K562 (cell line): ENCODE measurements at regions not wholly inside any gene's neighbourhood (a gene's known extent, or its start where the extent isn't known, plus 50 kb on each side); places are given as distances from the start of the nearest gene placed in this dataset.
A peak's percentile ranks its signal among the peaks of the same experiment; 100 is the strongest.

Experiments used
- ATAC-seq: fragments of 200-7000 bp; cut with Tn5 transposase; 3 replicates; pipeline ENCODE4 v1.9.1; 2020; ENCODE audit warnings: moderate library complexity
- BruUV-seq: library from RNA; stranded (reverse); fragments of 400-500 nt; replicated peaks from 2 replicates; lab custom pipeline; 2021; lab: Mats Ljungman, UMichigan
- CTCF ChIA-PET: fragments of 300-600 bp; formaldehyde crosslinking; extraction: SDS; loops from one replicate; lab custom pipeline; 2021; ENCODE audit warnings: low intra/inter-chr PET ratio; lab: Yijun Ruan, JAX
- POLR2A ChIA-PET: fragments of 300-600, 350-650 bp; sonication (Branson Sonifier 250); formaldehyde crosslinking; extraction: SDS; loops from one replicate; lab custom pipeline; 2021; ENCODE audit warnings: antibody characterized with exemption, inconsistent platforms; lab: Yijun Ruan, JAX
- DNase-seq, 4 experiments: peaks; one replicate each; pipeline versions ENCODE4 v3.0.0 to v3.0.0-alpha.2; 2011 to 2018; ENCODE audit warnings: low spot score in 3 of 4, mixed read lengths in 3 of 4; ENCODE audit errors: extremely low read depth in 1 of 4
- FAIRE-seq: peaks from 2 replicates; lab custom pipeline; 2011; peaks lifted over from hg19 to GRCh38; lab: Jason Lieb, UNC
- H2AFZ ChIP-seq: 2 replicates; pipeline ENCODE4 v1.6.0; 2011; ENCODE audit warnings: low read depth, low read length, control low read depth, inconsistent platforms
- H3K27ac ChIP-seq: fragments of 200-600 bp; 3 replicates; pipeline ENCODE4 v1.8.0; 2011; ENCODE audit warnings: low read depth, mild to moderate bottlenecking, control low read depth, inconsistent platforms, low read length, moderate library complexity, mixed read lengths; ENCODE audit errors: extremely low read depth
- H3K27me3 ChIP-seq, 2 experiments: fragments of 300-600 bp in 1 of 2; 2 replicates in 1 of 2; 3 replicates in 1 of 2; pipeline versions ENCODE4 v1.6.0 to v1.8.0; 2011; ENCODE audit warnings: inconsistent platforms in 2 of 2, low read length in 2 of 2, mild to moderate bottlenecking in 1 of 2, mixed read lengths in 1 of 2, moderate library complexity in 1 of 2; ENCODE audit not compliant: control insufficient read depth in 2 of 2, insufficient read depth in 2 of 2
- H3K36me3 ChIP-seq: fragments of 300-600 bp; 3 replicates; pipeline ENCODE4 v1.8.0; 2011; ENCODE audit warnings: mild to moderate bottlenecking, low read length, inconsistent platforms; ENCODE audit not compliant: control insufficient read depth, insufficient read depth
- H3K4me1 ChIP-seq, 2 experiments: fragments of 200-600 bp in 1 of 2; replicated peaks in 1 of 2; 2 replicates in 1 of 2; 3 replicates in 1 of 2; pipeline versions ENCODE4 v1.5.1 to v1.8.0; 2011; ENCODE audit warnings: inconsistent platforms in 2 of 2, low read length in 2 of 2, mild to moderate bottlenecking in 1 of 2, mixed read lengths in 1 of 2, moderate library complexity in 1 of 2; ENCODE audit not compliant: control insufficient read depth in 2 of 2, insufficient read depth in 2 of 2
- H3K4me2 ChIP-seq: 2 replicates; pipeline ENCODE4 v1.6.1; 2011; ENCODE audit warnings: low read length, control low read depth, inconsistent platforms, mixed read lengths; ENCODE audit not compliant: insufficient read depth
- H3K4me3 ChIP-seq: fragments of 200-600 bp; sonication (generic), shearing (Covaris generic); 2 replicates; pipeline ENCODE4 v1.5.1; 2016; ENCODE audit warnings: control low read depth, inconsistent platforms
- H3K79me2 ChIP-seq: fragments of 200-600 bp; 3 replicates; pipeline ENCODE4 v1.8.0; 2011; ENCODE audit warnings: low read length, inconsistent platforms; ENCODE audit not compliant: control insufficient read depth, insufficient read depth
- H3K9ac ChIP-seq, 2 experiments: 2 replicates each; pipeline versions ENCODE4 v1.6.0 to v1.6.1; 2011; ENCODE audit warnings: low read depth in 2 of 2, low read length in 2 of 2, control low read depth in 1 of 2, inconsistent platforms in 1 of 2, mild to moderate bottlenecking in 1 of 2, mixed read lengths in 1 of 2; ENCODE audit not compliant: insufficient read depth in 1 of 2
- H3K9me1 ChIP-seq: one replicate; pipeline ENCODE4 v1.6.0; 2011; ENCODE audit warnings: inconsistent platforms, mild to moderate bottlenecking, low read length, moderate library complexity; ENCODE audit not compliant: control insufficient read depth, insufficient read depth
- H3K9me3 ChIP-seq: replicated peaks from 2 replicates; pipeline ENCODE4 v1.5.1; 2011; ENCODE audit warnings: low read depth, low read length, inconsistent platforms; ENCODE audit not compliant: control insufficient read depth, insufficient read depth
- H4K20me1 ChIP-seq: replicated peaks from 2 replicates; pipeline ENCODE4 v1.6.1; 2011; ENCODE audit warnings: low read length, inconsistent platforms, mixed read lengths; ENCODE audit not compliant: control insufficient read depth, insufficient read depth
- ATF7 ChIP-seq: fragments of 450-650 bp; IDR thresholded peaks from 2 replicates; pipeline ENCODE4 v1.7.1; 2014; ENCODE audit warnings: mild to moderate bottlenecking, moderate library complexity
- JUND ChIP-seq, 2 experiments: IDR thresholded peaks; 2 replicates in 1 of 2; 3 replicates in 1 of 2; pipeline ENCODE4 v1.6.1; 2011; ENCODE audit warnings: borderline replicate concordance in 2 of 2, low read depth in 2 of 2, low read length in 2 of 2, improper control_type of control experiment in 1 of 2, missing biosample characterization in 1 of 2, missing genetic modification characterization in 1 of 2, missing genetic modification reagents in 1 of 2
- NFE2L1 ChIP-seq: fragments of 450-650 bp; IDR thresholded peaks from 2 replicates; pipeline ENCODE4 v1.6.1; 2016; ENCODE audit warnings: missing genetic modification characterization, low read depth, mild to moderate bottlenecking, missing compliant biosample characterization, moderate library complexity, borderline replicate concordance
- RBM25 ChIP-seq: fragments of 200-400 bp; formaldehyde crosslinking; IDR thresholded peaks from 2 replicates; pipeline ENCODE4 v1.6.1; 2018; ENCODE audit warnings: low read length, low read depth, moderate library complexity; ENCODE audit not compliant: severe bottlenecking
- ZNF146 ChIP-seq: IDR thresholded peaks from one replicate; pipeline ENCODE4 v1.6.1; 2018; ENCODE audit warnings: missing compliant biosample characterization; ENCODE audit not compliant: unreplicated experiment
- ZNF224 ChIP-seq: sonication (generic); formaldehyde crosslinking; IDR thresholded peaks from 2 replicates; pipeline ENCODE4 v1.8.0; 2022; ENCODE audit warnings: mild to moderate bottlenecking, missing genetic modification reagents
- WGBS: fragments of 100-300 bp; shearing (Covaris generic); methylation state at CpG from one replicate; pipeline ENCODE4 v1.1.6; 2016; ENCODE audit warnings: low coverage, mixed read lengths; ENCODE audit not compliant: insufficient coverage; ENCODE audit errors: missing lambda C conversion rate; 5-methylcytosine and 5-hydroxymethylcytosine counted together
- in situ Hi-C: fragments of 300-500 bp; cut with MboI; formaldehyde crosslinking; loops from 4 replicates; pipeline ENCODE4 v1.15.0; 2018; ENCODE audit warnings: inconsistent platforms, mixed read lengths
- intact Hi-C: fragments of 100-400 bp; cut with micrococcal nuclease; formaldehyde crosslinking; loops from 2 replicates; pipeline ENCODE4 v1.14.2; 2022

GRCh38 chr3:86225461-86225860, 765.5 kb downstream of the VGLL3 start (continued):
- TF ChIP-seq ZNF224 (no peak), NFE2L1 (tag) (no peak)
- TF ChIP-seq, all 486 proteins: peak for 0

- Histone ChIP-seq H3K27ac (no peak overlapping the region), H3K9me3 (no peaks in the 10 kb centered on the region), H3K4me3 (no peak overlapping the region), H3K4me2 (no peak overlapping the region), H4K20me1 (no peaks in the 10 kb centered on the region), H3K9me1 (no peaks in the 10 kb centered on the region), H3K9ac (no peak overlapping the region), H3K27me3 (no peaks in the 10 kb centered on the region), H3K36me3 (no peaks in the 10 kb centered on the region), H2AFZ (no peak overlapping the region), H3K4me1 (no peaks in the 10 kb centered on the region), H3K79me2 (no peaks in the 10 kb centered on the region)
- DNase-seq, result no peak
- intact Hi-C loops, result no loop called here
- TF ChIP-seq JUND (IDR thresholded peaks at IDR 0.05; ENCODE audit: borderline replicate concordance, low read depth, low read length) (no peak), JUND (tag; IDR thresholded peaks at IDR 0.05; ENCODE audit: borderline replicate concordance, low read depth, low read length) (no peak), ZNF146 (peak; percentile 38), RBM25 (peak; percentile 55), ATF7 (no peak)
- FAIRE-seq, result no peak
- no TSS peak for BruUV-seq
- ATAC-seq, result no peak
- ChIA-PET CTCF (no interaction called here), POLR2A (no interaction called here)
- in situ Hi-C loops, result no loop called here
- WGBS, result 4% methylated on average over 3 of the region's 3 CpGs
Measured at GRCh38 chr3:86221601-86222000, 769.3 kb downstream of the VGLL3 start.
